ENCODE measurements at regions not wholly inside any gene's neighbourhood (a gene's known extent, or its start where the extent isn't known, plus 50 kb on each side); places are given as distances from the start of the nearest gene placed in this dataset.

DNA sequence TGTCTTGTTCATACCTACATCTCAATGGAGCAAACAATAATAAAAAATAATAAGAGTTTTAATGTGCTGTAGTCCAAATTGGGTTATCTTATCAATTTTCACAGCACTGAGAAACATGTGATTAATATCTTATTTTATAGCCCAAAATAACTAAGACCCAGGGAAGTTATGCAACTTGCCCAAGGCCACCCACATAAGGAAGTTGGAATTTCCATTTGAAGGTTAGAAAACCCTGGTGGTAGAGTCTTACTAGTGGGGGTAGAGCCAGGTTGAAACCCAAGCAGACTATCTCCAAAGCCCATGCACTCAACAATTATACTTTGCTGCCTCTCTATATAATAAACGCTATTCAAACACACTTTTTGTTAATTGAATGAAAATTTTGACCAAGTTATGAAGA lies 270.0 kb upstream of the CAND1 start:
- DNase-seq (ENCODE audit: low read depth), result no peak
- TF ChIP-seq, protein P1, sequence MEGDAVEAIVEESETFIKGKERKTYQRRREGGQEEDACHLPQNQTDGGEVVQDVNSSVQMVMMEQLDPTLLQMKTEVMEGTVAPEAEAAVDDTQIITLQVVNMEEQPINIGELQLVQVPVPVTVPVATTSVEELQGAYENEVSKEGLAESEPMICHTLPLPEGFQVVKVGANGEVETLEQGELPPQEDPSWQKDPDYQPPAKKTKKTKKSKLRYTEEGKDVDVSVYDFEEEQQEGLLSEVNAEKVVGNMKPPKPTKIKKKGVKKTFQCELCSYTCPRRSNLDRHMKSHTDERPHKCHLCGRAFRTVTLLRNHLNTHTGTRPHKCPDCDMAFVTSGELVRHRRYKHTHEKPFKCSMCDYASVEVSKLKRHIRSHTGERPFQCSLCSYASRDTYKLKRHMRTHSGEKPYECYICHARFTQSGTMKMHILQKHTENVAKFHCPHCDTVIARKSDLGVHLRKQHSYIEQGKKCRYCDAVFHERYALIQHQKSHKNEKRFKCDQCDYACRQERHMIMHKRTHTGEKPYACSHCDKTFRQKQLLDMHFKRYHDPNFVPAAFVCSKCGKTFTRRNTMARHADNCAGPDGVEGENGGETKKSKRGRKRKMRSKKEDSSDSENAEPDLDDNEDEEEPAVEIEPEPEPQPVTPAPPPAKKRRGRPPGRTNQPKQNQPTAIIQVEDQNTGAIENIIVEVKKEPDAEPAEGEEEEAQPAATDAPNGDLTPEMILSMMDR (conservative IDR thresholded peaks at IDR 0.05; ENCODE audit: control insufficient read depth, insufficient read depth, low read depth, low read length), result no peak
- H3K4me3 ChIP-seq (ENCODE audit: control insufficient read depth, low read depth, low read length), result no peak overlapping the region

DNA sequence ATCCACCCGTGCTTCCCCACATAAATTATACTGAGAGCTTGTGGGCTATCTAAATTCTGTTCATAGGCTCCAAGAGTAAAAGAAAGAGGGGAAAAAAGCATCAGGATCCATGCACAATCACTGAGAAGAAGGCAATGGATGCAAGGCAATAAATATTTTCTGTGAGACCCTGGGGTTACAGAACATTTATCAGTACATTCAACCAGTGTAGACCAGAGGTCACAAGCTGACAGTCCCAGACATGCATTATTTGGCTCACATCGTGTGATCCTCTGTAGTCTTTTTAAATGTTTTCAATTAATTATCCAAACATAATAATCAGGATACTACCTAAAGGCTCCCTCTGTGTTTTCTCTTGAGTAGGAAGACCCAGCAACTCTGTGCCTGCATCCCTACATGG lies 267.9 kb upstream of the CAND1 start:
- no peak overlapping the region for H3K4me3 ChIP-seq (ENCODE audit: control insufficient read depth, low read depth, low read length)
- TF ChIP-seq, protein P1 (conservative IDR thresholded peaks at IDR 0.05; ENCODE audit: control insufficient read depth, insufficient read depth, low read depth, low read length), result no peak
- DNase-seq (ENCODE audit: low read depth), result no peak

DNA sequence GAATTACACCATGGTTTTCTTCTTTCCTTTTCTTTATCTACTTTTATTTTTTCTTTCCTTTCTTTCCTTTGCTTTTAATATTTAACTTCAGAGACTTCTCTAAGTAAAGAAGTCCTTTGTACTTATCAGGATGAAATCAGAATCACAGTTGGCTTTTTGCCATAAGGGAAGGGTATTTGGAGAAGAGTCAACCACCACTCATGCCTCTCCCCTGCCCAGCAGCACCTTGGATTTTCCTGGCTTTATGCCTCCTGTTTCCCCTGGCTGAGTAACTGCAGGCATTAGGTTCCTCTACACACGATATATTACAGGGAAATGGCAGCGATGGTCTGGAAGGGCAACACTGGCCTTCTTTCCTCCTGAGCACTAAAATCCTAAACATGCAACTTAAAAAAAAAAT lies 266.4 kb upstream of the CAND1 start:
- TF ChIP-seq, protein P1 (conservative IDR thresholded peaks at IDR 0.05; ENCODE audit: control insufficient read depth, insufficient read depth, low read depth, low read length), result no peak

DNA sequence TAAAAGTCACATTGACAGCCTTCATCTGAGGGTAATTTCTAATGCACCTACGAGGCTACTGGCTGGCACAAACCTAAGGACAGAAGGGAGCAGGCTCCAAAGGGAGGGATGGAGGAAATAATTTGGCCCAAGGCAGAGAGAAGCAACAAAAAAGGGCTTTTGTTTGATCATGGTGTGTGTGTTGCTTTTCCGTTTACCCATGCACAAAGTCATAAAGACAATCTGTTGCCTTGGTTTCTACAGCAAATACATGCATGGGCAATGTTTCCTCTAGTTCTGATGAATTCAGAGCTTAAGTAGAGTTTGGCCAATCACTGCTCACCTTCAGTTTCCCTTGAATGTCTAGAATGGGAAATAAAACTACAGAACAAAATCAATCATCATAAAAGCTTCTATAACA lies 262.5 kb upstream of the CAND1 start:
- TF ChIP-seq, protein P1 (conservative IDR thresholded peaks at IDR 0.05; ENCODE audit: control insufficient read depth, insufficient read depth, low read depth, low read length), result no peak
- no peak overlapping the region for H3K4me3 ChIP-seq (ENCODE audit: control insufficient read depth, low read depth, low read length)
- no peak for DNase-seq (ENCODE audit: low read depth)

More for the DNA sequence above, 266.4 kb upstream of the CAND1 start:
- no peak for DNase-seq (ENCODE audit: low read depth)
- H3K4me3 ChIP-seq (ENCODE audit: control insufficient read depth, low read depth, low read length), result no peak overlapping the region

DNA sequence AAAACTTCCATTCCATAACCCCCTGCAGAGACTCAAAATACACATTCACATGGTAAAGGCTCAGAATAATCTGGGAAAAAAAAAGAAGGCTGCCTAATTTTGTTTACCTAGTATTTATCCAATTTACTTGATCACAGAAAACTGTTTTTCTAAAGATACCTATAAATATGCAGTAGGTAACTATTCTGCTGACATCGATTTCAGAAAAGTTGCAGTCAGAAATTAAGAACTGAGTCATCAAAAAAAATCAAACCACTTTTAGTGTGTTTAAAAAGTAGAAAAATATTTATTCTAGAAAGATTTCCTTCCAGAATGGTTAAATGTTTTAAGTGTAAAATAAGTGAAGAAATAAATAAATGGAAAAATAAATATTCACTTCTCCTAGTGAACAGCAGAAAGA lies 254.5 kb upstream of the CAND1 start:
- TF ChIP-seq, protein P1 (conservative IDR thresholded peaks at IDR 0.05; ENCODE audit: control insufficient read depth, insufficient read depth, low read depth, low read length), result no peak
- no peak overlapping the region for H3K4me3 ChIP-seq (ENCODE audit: control insufficient read depth, low read depth, low read length)
- DNase-seq (ENCODE audit: low read depth), result no peak

DNA sequence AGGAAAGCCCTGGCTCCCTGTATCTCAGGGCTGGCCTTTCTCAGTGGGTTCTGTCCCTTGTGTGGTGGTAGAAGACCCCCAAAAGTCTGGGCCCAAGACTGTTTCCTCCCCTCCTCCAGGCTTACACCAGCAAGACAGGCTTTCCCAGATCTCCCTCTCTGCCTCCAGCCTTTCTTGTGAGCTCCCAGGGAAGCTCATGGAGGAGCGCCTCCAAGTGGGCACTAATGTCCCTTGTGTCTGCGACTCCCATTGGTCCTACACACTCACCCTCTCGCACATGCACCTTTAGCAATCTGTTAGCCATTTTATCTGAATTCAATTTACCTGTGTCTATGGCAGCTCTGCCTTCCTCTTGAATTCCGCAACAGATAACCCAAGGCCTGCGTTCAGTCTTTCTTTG lies 251.1 kb upstream of the CAND1 start:
- TF ChIP-seq, protein P1 (conservative IDR thresholded peaks at IDR 0.05; ENCODE audit: control insufficient read depth, insufficient read depth, low read depth, low read length), result no peak
- no peak overlapping the region for H3K4me3 ChIP-seq (ENCODE audit: control insufficient read depth, low read depth, low read length)
- DNase-seq (ENCODE audit: low read depth), result no peak

DNA sequence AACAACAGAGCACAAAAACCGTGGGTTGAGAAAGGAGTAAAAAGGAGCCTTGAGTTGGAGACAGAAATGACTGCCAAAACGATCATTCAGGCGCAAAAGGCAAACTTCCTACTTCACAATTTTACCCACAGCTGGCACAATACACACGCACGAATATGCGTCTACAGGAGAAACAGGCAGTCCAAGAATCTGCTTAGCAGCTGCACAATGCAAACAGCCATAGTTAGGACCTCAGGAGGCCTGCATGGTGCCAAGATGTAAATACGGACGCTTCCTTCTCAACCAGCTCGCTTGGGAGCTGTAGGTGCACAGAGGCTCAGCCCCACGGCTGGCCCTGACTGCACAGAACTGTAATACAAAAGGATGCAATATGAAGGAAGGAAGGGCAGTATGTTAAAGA lies 250.1 kb upstream of the CAND1 start:
- DNase-seq (ENCODE audit: low read depth), result no peak
- no peak overlapping the region for H3K4me3 ChIP-seq (ENCODE audit: control insufficient read depth, low read depth, low read length)
- TF ChIP-seq, protein P1 (conservative IDR thresholded peaks at IDR 0.05; ENCODE audit: control insufficient read depth, insufficient read depth, low read depth, low read length), result no peak

Data from fibroblast of mammary gland (primary cell).